ENCODE measurements at regions not wholly inside any gene's neighbourhood (a gene's known extent, or its start where the extent isn't known, plus 50 kb on each side); places are given as distances from the start of the nearest gene placed in this dataset.

GRCh38 chr13:105925496-105925895 is 610.0 kb downstream of the EFNB2 start:
- no peak for DNase-seq (ENCODE audit: low read depth)

DNA sequence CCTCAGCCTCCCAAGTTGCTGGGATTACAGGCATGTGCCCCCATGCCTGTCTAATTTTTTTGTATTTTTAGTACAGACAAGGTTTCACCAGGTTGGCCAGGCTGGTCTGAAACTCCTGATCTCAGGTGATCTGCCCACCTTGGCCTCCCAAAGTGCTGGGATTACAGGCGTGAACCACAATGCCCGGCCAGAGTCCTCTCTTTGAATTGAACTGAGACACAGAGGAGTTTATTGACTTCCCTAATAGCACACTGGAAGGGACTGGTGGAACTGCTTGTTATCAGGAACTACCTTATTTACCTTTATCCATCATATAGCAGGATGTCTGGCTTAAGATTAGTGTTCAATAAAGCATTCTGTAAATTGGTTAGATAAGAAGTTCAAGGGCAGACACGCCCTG is 613.8 kb downstream of the EFNB2 start:
- DNase-seq (ENCODE audit: low read depth), result no peak

- DNase-seq (ENCODE audit: low read depth), result no peak
Observed at GRCh38 chr13:105920370-105920769, 615.1 kb downstream of the EFNB2 start.

GRCh38 chr13:105918842-105919741 is 616.4 kb downstream of the EFNB2 start:
- no peak for DNase-seq (ENCODE audit: low read depth)

GRCh38 chr13:105915146-105915850 is 620.2 kb downstream of the EFNB2 start:
- DNase-seq (ENCODE audit: low read depth), result no peak

DNA sequence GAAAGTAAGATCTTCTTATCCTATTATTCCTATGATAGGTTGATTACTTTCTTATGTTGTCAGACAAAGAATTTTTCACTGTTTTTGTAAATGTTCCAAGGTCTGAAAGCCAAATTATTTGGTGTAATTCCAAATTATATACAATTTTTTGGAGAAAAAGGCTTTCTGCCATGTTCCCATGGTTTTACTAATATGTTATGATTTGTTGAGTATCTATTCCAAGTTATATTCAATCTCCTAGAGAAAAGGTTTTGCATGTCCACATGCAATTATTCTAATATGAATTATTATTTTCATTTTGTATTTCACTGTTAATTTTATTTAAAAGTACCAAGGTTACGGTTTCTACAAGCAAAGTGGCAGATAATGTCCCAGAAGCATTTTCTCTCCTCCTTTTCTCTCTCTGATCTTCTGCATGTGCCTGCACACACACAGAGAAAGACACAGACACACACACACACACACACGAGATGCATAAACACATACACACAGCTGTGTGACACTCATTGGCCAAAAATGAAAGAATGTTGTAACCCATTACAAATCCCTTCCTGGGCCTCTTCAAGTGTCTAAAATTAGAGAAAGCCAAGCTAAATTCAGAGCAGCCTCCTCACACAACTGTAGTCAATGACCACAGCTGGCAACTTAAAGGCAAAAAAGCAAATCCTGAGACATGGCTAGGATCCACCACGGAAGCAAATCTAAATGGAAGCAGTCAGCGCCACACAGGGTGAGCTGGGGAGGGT is 621.0 kb downstream of the EFNB2 start:
- no peak for DNase-seq (ENCODE audit: low read depth)

DNA sequence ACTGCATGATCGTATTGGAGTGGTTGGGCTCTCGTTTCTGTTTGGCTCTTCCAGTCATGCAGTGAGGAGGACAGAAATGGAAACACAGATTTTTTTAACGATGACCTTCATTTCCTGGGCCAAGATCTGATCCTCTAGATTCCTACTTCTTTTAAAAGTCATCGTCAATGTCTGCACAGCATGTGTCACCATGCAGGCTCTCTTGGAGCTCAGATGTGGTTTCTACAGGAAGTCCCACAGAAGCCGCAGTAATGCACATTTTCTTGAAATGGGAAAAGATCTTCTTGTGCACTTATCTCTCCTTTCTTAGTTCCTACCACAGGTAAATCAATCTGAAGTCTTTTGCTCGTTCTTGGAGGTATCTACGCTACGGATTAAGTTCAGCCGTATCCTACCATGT is 626.9 kb downstream of the EFNB2 start:
- DNase-seq (ENCODE audit: low read depth), result no peak

GRCh38 chr13:105907319-105908019 is 628.0 kb downstream of the EFNB2 start:
- DNase-seq (ENCODE audit: low read depth), result no peak

DNA sequence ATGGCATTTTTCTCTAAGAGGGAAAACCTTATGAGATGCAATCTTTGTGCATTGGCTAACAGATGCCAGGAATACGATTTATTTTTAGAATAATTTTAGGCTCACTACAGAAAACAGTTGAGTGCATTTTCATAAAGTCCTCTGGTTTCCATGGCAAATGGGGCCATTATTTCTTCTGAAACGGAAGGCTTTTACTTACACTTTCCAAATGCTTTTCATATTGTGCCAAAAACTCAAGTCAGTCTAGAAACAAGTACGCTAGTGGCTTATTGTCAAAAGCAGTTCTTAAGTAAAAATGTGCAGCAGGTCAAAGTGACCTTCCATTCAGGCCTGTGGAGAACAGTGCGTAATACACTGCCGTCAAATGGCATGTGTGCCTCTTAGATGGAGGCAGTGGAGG is 628.7 kb downstream of the EFNB2 start:
- DNase-seq (ENCODE audit: low read depth), result no peak

DNA sequence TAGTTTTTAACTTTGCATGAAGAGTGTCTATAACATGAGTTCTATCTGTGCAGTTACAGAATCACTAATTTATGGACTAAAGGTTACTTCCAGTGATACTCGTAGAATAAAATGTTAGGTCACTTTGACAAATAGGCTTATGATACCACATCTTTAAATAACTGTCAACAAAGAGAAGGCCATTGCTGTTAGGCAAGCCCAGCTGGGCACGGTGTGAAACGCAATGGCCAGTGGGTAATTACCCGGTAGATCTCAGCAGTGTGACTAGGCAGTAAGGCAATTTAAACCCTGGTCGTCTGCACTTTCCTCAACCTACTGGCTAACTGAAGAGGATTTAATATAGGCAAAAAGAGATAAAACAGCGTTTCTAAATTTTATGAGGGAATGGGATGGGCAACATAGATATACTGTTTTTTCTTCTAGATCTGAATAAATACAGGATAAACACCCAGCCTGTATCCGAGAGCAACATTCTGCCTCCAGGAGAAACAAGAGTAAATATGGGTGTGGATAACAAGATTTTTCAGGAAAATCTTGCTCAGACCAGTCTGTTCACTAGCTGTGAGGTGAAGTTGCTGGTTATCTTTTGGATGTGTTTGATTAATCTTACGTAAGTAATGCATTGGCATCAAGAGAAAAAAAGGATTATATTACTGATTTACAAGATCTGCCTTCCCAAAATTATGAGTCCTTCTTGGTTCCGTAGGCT is 631.3 kb downstream of the EFNB2 start:
- DNase-seq (ENCODE audit: low read depth), result no peak

DNA sequence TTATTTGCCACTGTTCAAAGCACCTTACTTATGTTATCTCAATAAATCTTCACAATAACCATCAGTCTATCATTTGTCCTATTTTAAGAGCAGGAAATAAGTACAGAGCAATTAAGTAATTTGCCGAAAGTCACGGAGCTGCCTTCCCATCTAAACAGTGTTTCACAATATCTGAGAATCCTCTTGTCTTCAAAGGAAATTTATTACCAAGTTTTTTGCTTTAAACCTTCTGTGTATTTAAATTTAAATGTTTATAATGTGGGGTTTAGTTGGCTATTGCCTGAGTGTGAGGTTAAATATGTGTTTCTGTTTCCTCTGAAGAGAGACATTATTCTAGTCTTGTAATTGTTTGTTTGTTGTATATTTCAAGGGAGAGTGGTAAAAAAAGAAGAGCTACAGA is 633.1 kb downstream of the EFNB2 start:
- no peak for DNase-seq (ENCODE audit: low read depth)

DNA sequence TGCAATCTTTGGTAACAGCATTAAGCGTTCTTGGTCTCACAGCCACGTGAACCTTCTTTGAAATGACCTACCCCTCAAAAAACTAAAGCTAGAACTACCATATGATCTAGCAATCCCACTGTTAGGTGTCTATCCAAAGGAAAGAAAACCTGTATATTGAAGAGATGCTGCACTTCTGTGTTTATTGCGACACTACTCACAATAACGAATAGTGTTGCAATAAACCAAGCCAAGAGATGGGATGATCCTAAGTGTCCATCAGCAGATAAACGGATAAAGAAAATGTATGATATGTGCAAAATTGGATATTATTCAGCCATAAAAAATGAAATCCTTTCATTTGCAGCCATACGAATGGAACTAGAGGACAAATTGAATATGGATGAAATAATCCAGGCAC is 637.9 kb downstream of the EFNB2 start:
- no peak for DNase-seq (ENCODE audit: low read depth)

- no peak for DNase-seq (ENCODE audit: low read depth)
Observed at GRCh38 chr13:105894697-105895096, 640.8 kb downstream of the EFNB2 start.

GRCh38 chr13:105890509-105890908 is 645.0 kb downstream of the EFNB2 start:
- no peak for DNase-seq (ENCODE audit: low read depth)

DNA sequence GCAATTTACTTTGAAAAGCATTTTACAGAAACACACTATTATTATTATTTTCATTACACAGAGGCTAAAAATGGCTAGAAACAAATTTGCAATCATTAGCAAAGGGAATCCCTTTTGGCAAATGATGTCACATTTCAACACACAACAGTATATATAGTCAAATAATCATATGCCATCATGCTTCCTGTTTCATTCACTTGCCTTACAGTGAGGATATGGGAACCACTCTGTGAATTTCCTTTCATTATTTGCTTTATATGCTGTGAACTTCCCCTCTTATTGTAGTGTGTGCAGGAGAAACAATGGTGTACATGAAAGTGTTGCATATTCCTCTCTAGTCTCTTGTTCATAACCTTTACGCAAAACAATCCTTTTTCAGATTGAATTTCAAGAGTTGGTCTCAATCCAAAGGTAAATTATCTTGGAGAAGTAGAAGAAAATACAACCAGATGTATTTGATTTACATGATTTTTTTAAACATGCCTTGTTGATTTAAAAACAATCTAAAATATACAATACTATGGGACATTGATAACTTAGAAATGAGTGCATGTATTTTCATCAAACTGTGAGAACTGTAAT is 657.3 kb downstream of the EFNB2 start:
- no peak for DNase-seq (ENCODE audit: low read depth)

GRCh38 chr13:105874814-105875213 is 660.6 kb downstream of the EFNB2 start:
- no peak for DNase-seq (ENCODE audit: low read depth)

DNA sequence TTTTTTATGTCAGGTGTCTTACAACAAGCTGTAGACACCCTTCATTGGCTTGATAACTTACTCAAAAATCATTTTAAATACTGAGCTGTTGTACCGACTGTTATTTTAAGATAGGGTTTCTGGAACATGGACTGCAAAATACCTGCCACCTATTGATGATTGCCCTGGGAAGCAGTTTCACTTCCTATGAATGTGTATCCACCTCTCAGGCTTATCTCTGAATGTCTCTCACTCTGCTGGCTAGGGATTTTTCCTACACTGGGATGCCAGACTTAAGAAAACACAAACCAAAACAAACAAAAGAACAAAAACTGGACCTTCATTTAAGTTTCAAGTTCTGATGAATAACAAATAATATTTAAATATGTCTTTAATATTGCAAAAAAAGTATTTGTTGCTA is 663.7 kb downstream of the EFNB2 start:
- DNase-seq (ENCODE audit: low read depth), result no peak

DNA sequence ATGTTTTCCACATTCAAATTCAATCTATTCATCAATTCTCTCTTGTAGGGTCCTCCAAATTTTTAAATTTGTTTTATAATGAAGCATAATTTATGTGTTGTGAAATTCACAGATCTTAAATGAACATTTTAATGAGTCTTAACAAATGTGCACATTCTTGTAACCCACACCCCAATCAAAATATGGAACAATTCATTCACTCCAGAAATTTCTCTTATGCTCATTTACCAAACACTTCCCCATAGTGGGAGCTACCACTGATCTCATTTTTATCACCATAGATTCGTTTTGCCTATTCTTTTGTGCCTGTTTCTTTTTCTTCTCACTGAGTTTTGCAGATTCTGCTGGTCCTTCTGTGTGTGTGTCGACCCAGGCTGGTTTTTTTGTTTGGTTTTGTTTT is 664.1 kb downstream of the EFNB2 start:
- no peak for DNase-seq (ENCODE audit: low read depth)

DNA sequence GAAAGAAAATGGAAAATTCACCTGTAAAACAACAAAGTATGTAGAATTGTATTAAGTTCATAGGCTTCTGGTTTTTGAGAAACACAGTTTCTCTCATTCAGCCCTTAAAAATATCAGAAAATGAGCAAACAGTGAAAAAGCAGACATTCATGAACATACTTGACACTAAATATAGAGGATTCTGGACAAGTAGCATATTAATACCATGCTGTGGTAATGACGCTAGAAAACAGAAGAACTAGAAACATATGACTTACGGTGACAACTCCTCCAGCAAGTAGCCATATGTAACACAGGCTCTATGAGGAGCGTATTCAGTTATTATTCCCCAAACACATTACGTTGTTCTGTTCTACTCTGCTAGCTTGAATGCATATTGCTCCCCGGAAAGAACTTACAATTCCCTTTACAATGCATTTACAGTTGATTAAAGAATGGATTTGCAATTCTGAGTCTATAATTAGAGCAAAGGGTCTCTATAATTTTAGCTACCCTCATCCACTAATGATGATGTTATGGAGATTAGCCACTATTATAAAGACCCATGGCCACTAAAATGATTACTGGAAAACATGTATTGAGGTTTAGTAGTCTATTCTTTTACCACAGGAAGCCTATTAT is 672.1 kb downstream of the EFNB2 start:
- DNase-seq (ENCODE audit: low read depth), result no peak

DNA sequence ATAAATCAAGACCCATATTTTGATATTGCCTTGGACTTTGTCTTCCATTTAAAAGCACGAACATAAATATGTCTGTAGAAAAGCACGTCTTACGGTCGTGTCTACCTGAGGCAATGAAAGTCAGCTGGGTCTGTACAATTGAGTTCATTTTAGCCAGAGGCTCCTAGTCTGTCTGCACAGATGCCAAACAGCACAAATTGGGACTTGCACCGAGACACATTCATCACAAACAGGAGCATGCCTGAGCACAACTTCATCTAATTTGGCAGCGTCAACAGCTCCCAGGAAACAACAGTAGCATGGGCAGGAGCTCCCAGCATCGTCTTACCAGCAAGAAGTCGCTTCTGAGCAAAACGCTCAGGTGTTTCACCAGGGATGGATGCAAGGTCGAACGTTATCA is 687.0 kb downstream of the EFNB2 start:
- no peak for DNase-seq (ENCODE audit: low read depth)

Measured in stimulated activated CD8-positive, alpha-beta memory T cell treated with anti-CD3 and anti-CD28 coated beads, Interleukin-7, amount 100 ng/mL, for 24 hours (primary cell).